ENCODE measurements at regions not wholly inside any gene's neighbourhood (a gene's known extent, or its start where the extent isn't known, plus 50 kb on each side); places are given as distances from the start of the nearest gene placed in this dataset.

DNA sequence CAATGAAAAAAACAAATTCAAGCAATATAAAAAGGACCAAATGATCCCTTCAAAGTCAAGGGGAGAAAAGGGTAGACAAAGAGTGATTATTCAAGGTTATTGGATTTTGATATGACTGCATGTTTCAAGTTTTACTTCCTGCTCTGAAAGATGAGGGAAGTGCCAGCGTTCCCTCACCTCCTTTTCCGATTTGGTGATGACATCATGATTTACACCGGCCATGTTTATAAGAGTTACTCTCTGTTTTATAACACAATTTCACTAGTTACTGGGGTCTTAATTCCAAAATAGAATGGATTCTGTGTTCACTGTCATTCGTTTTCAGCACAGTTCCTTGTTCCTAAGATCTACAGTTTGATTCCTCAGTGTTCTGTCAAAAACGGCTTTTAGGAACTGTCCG, 60.5 kb upstream of the CPXM2 start:
- no peaks in the 10 kb centered on the region for H4K20me1 ChIP-seq (ENCODE audit: insufficient read depth)
- no peak for DNase-seq
- H3K4me1 ChIP-seq (replicated peaks; ENCODE audit: insufficient read depth) = no peaks in the 10 kb centered on the region
- no peaks in the 10 kb centered on the region for H3K9me2 ChIP-seq (ENCODE audit: insufficient read depth)
- CTCF ChIA-PET = no interaction called here
- no peak overlapping the region for H3K4me2 ChIP-seq
- no peak overlapping the region for H3K4me3 ChIP-seq
- intact Hi-C loops (cut with micrococcal nuclease; ENCODE audit: unreplicated experiment) = no loop called here
- no peaks in the 10 kb centered on the region for H3K79me2 ChIP-seq (ENCODE audit: low read depth)
- H3F3A ChIP-seq (ENCODE audit: insufficient read depth, low read depth) = no peaks in the 10 kb centered on the region
- peaks cover 63% of the 10 kb centered on the region for H3K27me3 ChIP-seq (ENCODE audit: insufficient read depth, low read depth)
- H3K27ac ChIP-seq = no peak overlapping the region
- TF ChIP-seq CTCF (conservative IDR thresholded peaks at IDR 0.05) (no peak), EZH2 (IDR thresholded peaks at IDR 0.05; ENCODE audit: low read depth) (no peak)
- H3K9me3 ChIP-seq (ENCODE audit: insufficient read depth, low read depth) = no peaks in the 10 kb centered on the region
- no peak overlapping the region for H2AFZ ChIP-seq
- BruUV-seq (replicated peaks) = no TSS peak
- H3K36me3 ChIP-seq (ENCODE audit: low read depth) = no peaks in the 10 kb centered on the region
- POLR2A ChIA-PET (ENCODE audit: unreplicated experiment) = no interaction called here

GRCh38 chr10:123948030-123948823, 56.6 kb upstream of the CPXM2 start:
- Histone ChIP-seq H3K27ac (no peak overlapping the region), H3K36me3 (ENCODE audit: low read depth) (no peaks in the 10 kb centered on the region), H3K27me3 (ENCODE audit: insufficient read depth, low read depth) (peaks cover 63% of the 10 kb centered on the region), H3K4me3 (no peak overlapping the region), H3K9me3 (ENCODE audit: insufficient read depth, low read depth) (no peaks in the 10 kb centered on the region), H4K20me1 (ENCODE audit: insufficient read depth) (no peaks in the 10 kb centered on the region), H3K4me2 (no peak overlapping the region), H2AFZ (no peak overlapping the region), H3K4me1 (replicated peaks; ENCODE audit: insufficient read depth) (no peaks in the 10 kb centered on the region), H3K79me2 (ENCODE audit: low read depth) (no peaks in the 10 kb centered on the region), H3K9me2 (ENCODE audit: insufficient read depth) (no peaks in the 10 kb centered on the region), H3F3A (ENCODE audit: insufficient read depth, low read depth) (no peaks in the 10 kb centered on the region)
- TF ChIP-seq EZH2 (IDR thresholded peaks at IDR 0.05; ENCODE audit: low read depth) (no peak), CTCF (conservative IDR thresholded peaks at IDR 0.05) (no peak)
- POLR2A ChIA-PET (ENCODE audit: unreplicated experiment) = no interaction called here
- BruUV-seq (replicated peaks) = no TSS peak
- DNase-seq = no peak
- intact Hi-C loops (cut with micrococcal nuclease; ENCODE audit: unreplicated experiment) = no loop called here
- CTCF ChIA-PET = no interaction called here

DNA sequence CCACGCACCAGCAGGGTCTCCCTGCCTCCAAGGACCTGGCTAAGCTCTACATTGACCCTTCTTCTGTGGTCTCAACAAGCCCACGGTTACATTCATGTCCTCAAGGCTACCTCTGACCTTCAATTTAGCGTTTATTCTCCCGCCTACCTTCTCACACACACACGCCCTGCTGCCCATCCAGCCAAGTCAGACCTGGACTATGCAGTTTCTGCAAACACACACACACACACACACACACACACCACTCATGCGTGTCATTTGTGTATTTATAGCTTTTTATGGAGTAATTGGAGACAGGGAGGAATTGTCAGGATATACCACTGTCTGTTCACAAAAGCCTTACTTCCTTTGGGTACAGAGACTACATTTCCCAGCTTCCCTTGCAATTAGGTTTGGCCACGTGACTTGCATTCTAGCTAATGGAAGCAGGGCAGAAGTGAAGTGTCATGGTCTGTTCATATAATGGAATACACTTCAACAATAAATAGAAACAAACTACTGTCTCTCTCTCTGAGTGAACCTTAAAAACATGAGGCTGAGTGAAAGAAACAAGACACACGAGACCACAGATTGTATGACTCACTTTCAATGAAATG, 53.8 kb upstream of the CPXM2 start:
- no peak overlapping the region for H3K4me3 ChIP-seq
- no peaks in the 10 kb centered on the region for H4K20me1 ChIP-seq (ENCODE audit: insufficient read depth)
- no peaks in the 10 kb centered on the region for H3K4me1 ChIP-seq (replicated peaks; ENCODE audit: insufficient read depth)
- no peak overlapping the region for H3K27ac ChIP-seq
- POLR2A ChIA-PET (ENCODE audit: unreplicated experiment) = no interaction called here
- H3K79me2 ChIP-seq (ENCODE audit: low read depth) = no peaks in the 10 kb centered on the region
- no peaks in the 10 kb centered on the region for H3K9me3 ChIP-seq (ENCODE audit: insufficient read depth, low read depth)
- CTCF ChIA-PET = interaction anchor here (0.7 kb wide), 1 partner anchor 113 kb away, joined by 4 read pairs; no protein-coding TSS in a partner anchor
- no peak overlapping the region for H2AFZ ChIP-seq
- no peaks in the 10 kb centered on the region for H3K36me3 ChIP-seq (ENCODE audit: low read depth)
- BruUV-seq (replicated peaks) = no TSS peak
- intact Hi-C loops (cut with micrococcal nuclease; ENCODE audit: unreplicated experiment) = no loop called here
- H3K9me2 ChIP-seq (ENCODE audit: insufficient read depth) = no peaks in the 10 kb centered on the region
- H3F3A ChIP-seq (ENCODE audit: insufficient read depth, low read depth) = no peaks in the 10 kb centered on the region
- H3K27me3 ChIP-seq (ENCODE audit: insufficient read depth, low read depth) = peaks cover 62% of the 10 kb centered on the region
- no peak overlapping the region for H3K4me2 ChIP-seq
- TF ChIP-seq CTCF (conservative IDR thresholded peaks at IDR 0.05) = no peak
- no peak for DNase-seq
